ENCODE measurements at regions not wholly inside any gene's neighbourhood (a gene's known extent, or its start where the extent isn't known, plus 50 kb on each side); places are given as distances from the start of the nearest gene placed in this dataset.

- TF ChIP-seq POLR2A (IDR thresholded peaks at IDR 0.05) (no peak), CTCF (IDR thresholded peaks at IDR 0.05) (no peak)
Measured at GRCh38 chr12:67811437-67812361, 163.2 kb downstream of the DYRK2 start.
